ENCODE measurements at regions not wholly inside any gene's neighbourhood (a gene's known extent, or its start where the extent isn't known, plus 50 kb on each side); places are given as distances from the start of the nearest gene placed in this dataset.

GRCh38 chr3:187465503-187465902, 97.3 kb downstream of the RTP4 start:
- no peak for DNase-seq

GRCh38 chr3:187464682-187465081, 96.5 kb downstream of the RTP4 start:
- no peak for DNase-seq

- no peak for DNase-seq
These were observed 90.7 kb downstream of the RTP4 start for GRCh38 chr3:187458921-187459320.

GRCh38 chr3:187458383-187458782, 90.2 kb downstream of the RTP4 start:
- DNase-seq: no peak

GRCh38 chr3:187456250-187456649, 88.1 kb downstream of the RTP4 start:
- DNase-seq: peak; percentile 43

- DNase-seq: no peak
These were observed 86.1 kb downstream of the RTP4 start for GRCh38 chr3:187454085-187454815.

GRCh38 chr3:187450431-187451190, 82.4 kb downstream of the RTP4 start:
- DNase-seq: no peak

GRCh38 chr3:187448674-187449073, 80.5 kb downstream of the RTP4 start:
- no peak for DNase-seq

- DNase-seq: no peak
These were observed 79.6 kb downstream of the RTP4 start for GRCh38 chr3:187447737-187448136.

- DNase-seq: no peak
These were observed 77.2 kb downstream of the RTP4 start for GRCh38 chr3:187445356-187445755.

- no peak for DNase-seq
These were observed 66.3 kb downstream of the RTP4 start for GRCh38 chr3:187434524-187434923.

GRCh38 chr3:187430576-187430975, 62.4 kb downstream of the RTP4 start:
- DNase-seq: no peak
